Immature natural killer cell (primary cell): ENCODE measurements at regions not wholly inside any gene's neighbourhood (a gene's known extent, or its start where the extent isn't known, plus 50 kb on each side); places are given as distances from the start of the nearest gene placed in this dataset.
A peak's percentile ranks its signal among the peaks of the same experiment; 100 is the strongest.

Experiments
- DNase-seq, 3 donors: peaks; one replicate each; pipeline ENCODE4 v3.0.0; 2022; ENCODE audit warnings: mixed read lengths in 1 of 3
- H3K27ac Mint-ChIP-seq, 6 donors: one replicate each; pipeline ENCODE4 v1.8.0; 2020; ENCODE audit warnings: mixed read lengths in 6 of 6, mild to moderate bottlenecking in 5 of 6, inconsistent platforms in 4 of 6, moderate library complexity in 3 of 6
- H3K27me3 Mint-ChIP-seq, 3 donors: one replicate each; pipeline ENCODE4 v1.8.0; 2020 to 2021; ENCODE audit warnings: low read depth in 3 of 3, mild to moderate bottlenecking in 3 of 3, mixed read lengths in 3 of 3, moderate library complexity in 3 of 3, inconsistent platforms in 1 of 3
- H3K36me3 Mint-ChIP-seq, 3 donors: one replicate each; pipeline ENCODE4 v1.8.0; 2020; ENCODE audit warnings: mixed read lengths in 3 of 3, inconsistent platforms in 2 of 3, mild to moderate bottlenecking in 2 of 3
- H3K4me1 Mint-ChIP-seq, 2 donors: one replicate each; pipeline ENCODE4 v1.8.0; 2020; ENCODE audit warnings: inconsistent platforms in 2 of 2, mild to moderate bottlenecking in 2 of 2, mixed read lengths in 2 of 2, moderate library complexity in 1 of 2
- H3K4me3 Mint-ChIP-seq, 5 donors: one replicate each; pipeline ENCODE4 v1.8.0; 2020; ENCODE audit warnings: mild to moderate bottlenecking in 5 of 5, mixed read lengths in 5 of 5, inconsistent platforms in 3 of 5, moderate library complexity in 3 of 5
- H3K9me3 Mint-ChIP-seq, 6 donors: one replicate each; pipeline ENCODE4 v1.8.0; 2020; ENCODE audit warnings: mild to moderate bottlenecking in 6 of 6, mixed read lengths in 6 of 6, inconsistent platforms in 4 of 6, moderate library complexity in 3 of 6

- no peaks in the 10 kb centered on the region for H3K36me3 Mint-ChIP-seq
- H3K4me1 Mint-ChIP-seq: peaks cover 5 to 7% of the 10 kb centered on the region in 2 donors
- no peak overlapping the region for H3K4me3 Mint-ChIP-seq
- no peak for DNase-seq
- peaks cover 0 to 2% (median 2%) of the 10 kb centered on the region in 3 donors for H3K27me3 Mint-ChIP-seq
- H3K27ac Mint-ChIP-seq: no peak overlapping the region
- H3K9me3 Mint-ChIP-seq: no peaks in the 10 kb centered on the region
Measured at GRCh38 chr20:62562831-62563230, 79.5 kb upstream of the SLCO4A1 start.

GRCh38 chr20:62563561-62563960 lies 78.7 kb upstream of the SLCO4A1 start:
- no peaks in the 10 kb centered on the region for H3K9me3 Mint-ChIP-seq
- peaks cover 5 to 7% of the 10 kb centered on the region in 2 donors for H3K4me1 Mint-ChIP-seq
- no peak overlapping the region for H3K4me3 Mint-ChIP-seq
- H3K36me3 Mint-ChIP-seq: no peaks in the 10 kb centered on the region
- H3K27me3 Mint-ChIP-seq: peaks cover 0 to 2% (median 2%) of the 10 kb centered on the region in 3 donors
- no peak overlapping the region for H3K27ac Mint-ChIP-seq
- no peak for DNase-seq

DNA sequence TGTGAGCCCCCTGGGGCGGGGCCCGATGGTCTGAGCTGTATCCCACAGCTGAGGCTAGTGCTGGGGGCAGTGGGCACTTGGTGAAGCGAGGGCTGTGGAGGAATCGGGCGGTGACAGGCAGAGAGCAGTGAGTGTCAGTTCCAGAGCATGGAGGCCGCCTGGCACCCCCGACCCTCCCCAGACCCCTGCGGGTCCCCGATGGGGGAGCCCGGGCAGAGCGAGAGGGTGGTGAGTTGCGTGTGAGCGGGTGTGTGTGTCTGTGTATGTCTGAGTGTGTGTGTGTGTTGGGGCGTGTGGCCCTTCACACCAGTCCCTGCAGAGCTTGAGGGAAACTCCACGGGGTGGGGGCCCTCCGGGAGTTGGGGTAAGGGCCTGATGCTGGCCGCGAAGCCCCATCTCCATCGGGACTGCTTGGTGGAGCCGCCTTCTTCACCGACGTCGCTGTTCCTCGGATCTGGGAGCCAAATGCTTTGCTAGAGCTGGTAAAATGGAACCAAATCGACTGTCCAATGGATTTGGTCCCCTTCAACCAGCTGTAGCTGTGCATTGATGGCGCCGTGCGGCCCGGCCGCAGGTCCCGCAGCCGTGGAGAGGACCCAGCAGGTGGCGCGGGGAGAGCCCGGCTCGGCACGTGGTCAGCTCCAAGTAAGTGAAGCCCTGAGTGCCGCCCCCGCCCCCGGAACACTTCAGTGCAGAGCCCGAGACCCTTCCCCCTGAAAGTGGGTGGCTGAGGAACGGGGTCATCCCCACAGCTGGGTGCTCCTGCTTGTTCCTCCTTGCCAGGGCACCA lies 77.7 kb upstream of the SLCO4A1 start:
- DNase-seq: no peak
- peaks cover 0 to 4% (median 4%) of the 10 kb centered on the region in 3 donors for H3K27me3 Mint-ChIP-seq
- H3K27ac Mint-ChIP-seq: no peak overlapping the region

DNA sequence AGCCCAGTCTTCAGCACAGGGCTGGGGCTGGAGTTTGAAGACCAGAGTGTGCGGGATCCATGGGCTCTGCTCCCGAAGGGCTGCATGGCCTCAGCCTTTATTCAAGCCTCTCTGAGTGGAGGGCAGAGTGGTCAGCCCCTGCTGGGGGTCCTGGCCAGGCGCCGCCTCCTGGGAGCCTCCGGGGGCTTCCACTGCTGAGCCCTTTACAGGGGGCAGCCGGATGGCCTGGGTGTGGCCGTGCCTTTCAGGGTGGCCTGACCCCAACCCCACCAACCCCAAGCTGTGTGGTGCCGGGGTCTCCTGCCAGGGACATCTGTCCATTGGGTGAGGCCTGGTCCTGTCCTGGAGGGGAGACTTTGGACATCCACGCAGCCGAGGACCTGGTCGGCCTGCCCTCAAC lies 76.0 kb upstream of the SLCO4A1 start:
- Mint-ChIP-seq H3K9me3 (no peaks in the 10 kb centered on the region), H3K4me3 (no peak overlapping the region), H3K27ac (no peak overlapping the region), H3K27me3 (peaks cover 3 to 4% (median 3%) of the 10 kb centered on the region in 3 donors), H3K36me3 (no peaks in the 10 kb centered on the region), H3K4me1 (peaks cover 7 to 11% of the 10 kb centered on the region in 2 donors)
- no peak for DNase-seq

More for the DNA sequence above, 77.7 kb upstream of the SLCO4A1 start:
- Mint-ChIP-seq H3K4me3 (no peak overlapping the region), H3K9me3 (no peaks in the 10 kb centered on the region), H3K4me1 (peaks cover 5 to 7% of the 10 kb centered on the region in 2 donors), H3K36me3 (no peaks in the 10 kb centered on the region)

DNA sequence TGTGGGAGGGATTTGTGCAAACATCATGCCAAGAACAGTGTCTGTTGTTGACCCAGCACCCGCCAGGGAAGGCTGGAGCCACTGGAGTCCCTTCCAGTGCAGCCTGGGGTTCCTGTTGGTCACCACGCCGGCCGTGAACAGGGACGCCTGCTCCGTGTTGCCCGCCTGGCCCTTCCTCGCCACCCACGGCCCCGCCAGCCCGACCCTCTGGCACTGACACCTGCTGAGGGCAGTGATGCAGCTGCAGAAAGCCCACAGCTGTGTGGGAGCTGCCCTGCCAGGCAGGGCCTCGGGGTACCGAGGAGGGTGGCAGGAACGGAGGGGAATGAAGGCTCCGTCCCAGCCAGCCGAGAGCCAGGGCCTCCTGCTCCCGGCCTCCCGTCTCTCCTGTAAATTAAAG lies 75.5 kb upstream of the SLCO4A1 start:
- Mint-ChIP-seq H3K36me3 (no peaks in the 10 kb centered on the region), H3K9me3 (no peaks in the 10 kb centered on the region), H3K4me1 (peaks cover 3 to 8% of the 10 kb centered on the region in 2 donors), H3K27me3 (peaks cover 3 to 4% (median 3%) of the 10 kb centered on the region in 3 donors), H3K4me3 (no peak overlapping the region), H3K27ac (no peak overlapping the region)
- no peak for DNase-seq

- peaks cover 7 to 13% of the 10 kb centered on the region in 2 donors for H3K4me1 Mint-ChIP-seq
- H3K27ac Mint-ChIP-seq: no peak overlapping the region
- H3K9me3 Mint-ChIP-seq: no peaks in the 10 kb centered on the region
- DNase-seq: no peak
- H3K4me3 Mint-ChIP-seq: no peak overlapping the region
- H3K27me3 Mint-ChIP-seq: peaks cover 3 to 4% (median 4%) of the 10 kb centered on the region in 3 donors
- H3K36me3 Mint-ChIP-seq: no peaks in the 10 kb centered on the region
Measured at GRCh38 chr20:62567246-62568044, 74.9 kb upstream of the SLCO4A1 start.

- peaks cover 7 to 13% of the 10 kb centered on the region in 2 donors for H3K4me1 Mint-ChIP-seq
- no peak for DNase-seq
- no peak overlapping the region for H3K4me3 Mint-ChIP-seq
- H3K27ac Mint-ChIP-seq: no peak overlapping the region
- peaks cover 3 to 4% (median 4%) of the 10 kb centered on the region in 3 donors for H3K27me3 Mint-ChIP-seq
- no peaks in the 10 kb centered on the region for H3K36me3 Mint-ChIP-seq
- no peaks in the 10 kb centered on the region for H3K9me3 Mint-ChIP-seq
Measured at GRCh38 chr20:62568045-62568389, 74.3 kb upstream of the SLCO4A1 start.

DNA sequence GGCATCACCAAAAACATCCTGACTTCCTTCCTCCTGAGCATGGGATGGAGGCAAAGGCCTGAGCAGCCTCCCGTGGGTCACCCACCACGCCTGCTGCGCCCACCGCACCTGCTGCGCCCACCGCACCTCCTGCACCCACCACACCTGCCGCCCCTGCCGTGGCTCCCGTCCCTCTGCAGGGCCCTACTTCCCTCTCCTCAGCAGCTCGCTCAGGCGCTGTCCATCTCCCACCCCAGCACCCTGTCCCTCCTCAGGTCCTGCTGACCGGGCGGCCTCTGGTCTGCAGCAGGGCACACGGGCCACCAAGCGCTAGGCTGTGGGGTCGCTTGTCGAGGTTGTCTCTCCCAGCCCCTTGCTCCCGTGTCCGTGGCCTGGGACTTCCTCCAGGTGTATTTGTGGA lies 72.7 kb upstream of the SLCO4A1 start:
- Mint-ChIP-seq H3K27ac (no peak overlapping the region), H3K9me3 (no peaks in the 10 kb centered on the region), H3K27me3 (peaks cover 4 to 10% (median 5%) of the 10 kb centered on the region in 3 donors), H3K4me1 (peaks cover 9 to 13% of the 10 kb centered on the region in 2 donors), H3K36me3 (no peaks in the 10 kb centered on the region), H3K4me3 (no peak overlapping the region)
- DNase-seq: no peak

DNA sequence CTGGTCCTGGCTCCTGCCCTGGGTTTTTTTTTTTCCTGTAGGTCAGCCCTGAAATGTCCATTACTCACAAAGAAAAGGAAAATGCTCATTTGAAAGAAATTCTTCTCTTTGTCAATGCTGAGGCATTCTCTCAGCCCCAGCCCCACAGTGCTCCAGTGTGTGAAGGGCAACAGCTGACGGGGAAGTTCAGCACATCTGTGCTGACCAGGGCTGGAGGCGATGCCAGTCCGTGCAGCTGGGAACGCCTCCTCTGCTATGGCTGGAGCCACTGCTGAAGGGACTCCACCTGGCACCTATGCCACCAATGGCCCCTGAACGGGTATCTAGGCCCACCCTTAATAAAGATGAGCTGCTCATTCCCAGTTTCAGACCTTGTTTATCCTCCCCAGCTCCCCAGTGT lies 71.9 kb upstream of the SLCO4A1 start:
- Mint-ChIP-seq H3K4me3 (no peak overlapping the region), H3K27me3 (peaks cover 4 to 11% (median 5%) of the 10 kb centered on the region in 3 donors), H3K27ac (no peak overlapping the region), H3K36me3 (no peaks in the 10 kb centered on the region), H3K4me1 (peaks cover 9 to 13% of the 10 kb centered on the region in 2 donors), H3K9me3 (no peaks in the 10 kb centered on the region)
- no peak for DNase-seq

DNA sequence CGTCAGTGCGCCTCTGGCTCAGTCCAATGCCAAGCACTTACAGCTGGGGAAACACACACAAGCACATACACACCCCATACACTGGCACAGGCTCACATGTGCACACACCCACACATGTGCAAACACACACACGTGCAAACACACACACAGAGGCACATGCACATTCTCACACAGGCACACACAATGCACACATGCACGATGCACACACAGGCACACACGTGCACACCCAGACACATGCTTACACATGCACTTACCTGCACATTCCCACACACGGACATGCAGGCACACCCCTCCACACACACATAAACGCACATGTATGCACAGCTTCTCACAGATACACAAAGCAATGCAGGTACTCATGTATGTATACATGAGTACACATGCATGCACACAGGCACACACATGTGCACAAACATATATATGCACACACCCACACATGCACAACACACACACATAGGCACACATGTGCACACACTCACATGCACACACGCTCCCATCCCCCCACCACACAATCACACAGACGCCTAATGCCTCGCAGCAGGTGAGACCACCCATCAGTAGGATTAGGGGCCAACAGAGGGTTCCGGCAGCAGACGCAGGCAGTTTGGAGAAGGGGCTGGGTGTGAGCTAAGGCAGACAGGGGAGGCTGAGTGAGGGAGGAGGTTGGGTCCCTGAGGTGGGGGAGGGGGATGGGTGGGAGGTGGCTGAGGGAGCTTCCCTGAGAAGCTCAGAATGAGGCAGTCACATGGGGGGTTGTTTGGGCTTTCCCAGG lies 71.2 kb upstream of the SLCO4A1 start:
- no peaks in the 10 kb centered on the region for H3K36me3 Mint-ChIP-seq
- H3K4me1 Mint-ChIP-seq: peaks cover 9 to 13% of the 10 kb centered on the region in 2 donors
- no peaks in the 10 kb centered on the region for H3K9me3 Mint-ChIP-seq
- H3K27ac Mint-ChIP-seq: peak overlapping the region in 2 of 6 donors; percentile 3 to 37
- DNase-seq: no peak
- H3K27me3 Mint-ChIP-seq: peaks cover 4 to 13% (median 5%) of the 10 kb centered on the region in 3 donors
- no peak overlapping the region for H3K4me3 Mint-ChIP-seq

- Mint-ChIP-seq H3K4me3 (no peak overlapping the region), H3K4me1 (peaks cover 9 to 13% of the 10 kb centered on the region in 2 donors), H3K27ac (no peak overlapping the region), H3K36me3 (no peaks in the 10 kb centered on the region), H3K9me3 (no peaks in the 10 kb centered on the region), H3K27me3 (peaks cover 4 to 13% (median 5%) of the 10 kb centered on the region in 3 donors)
- peak; percentile 4 to 26 (median 15) for DNase-seq
Measured at GRCh38 chr20:62571669-62572344, 70.5 kb upstream of the SLCO4A1 start.

DNA sequence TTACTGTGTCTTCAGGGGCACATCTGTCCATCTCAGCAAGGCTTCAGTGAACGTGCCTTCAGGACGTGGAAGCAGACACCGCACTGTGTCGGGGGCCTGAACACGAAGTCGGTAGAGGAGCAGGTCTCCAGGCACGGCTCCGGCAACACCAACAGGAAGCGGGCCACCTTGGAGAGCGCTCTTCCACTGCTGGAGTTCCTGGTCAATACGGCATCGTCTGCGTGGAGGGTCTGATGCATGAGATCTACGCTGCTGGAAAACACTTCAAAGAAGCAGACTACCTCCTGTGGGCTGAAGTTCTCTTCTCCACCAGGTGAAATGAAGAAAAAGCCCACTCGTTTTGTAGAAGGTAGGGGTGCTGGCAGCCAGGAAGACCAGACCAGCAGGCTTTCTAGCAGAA lies 69.3 kb upstream of the SLCO4A1 start:
- no peak overlapping the region for H3K27ac Mint-ChIP-seq
- no peaks in the 10 kb centered on the region for H3K36me3 Mint-ChIP-seq
- H3K27me3 Mint-ChIP-seq: peaks cover 4 to 13% (median 7%) of the 10 kb centered on the region in 3 donors
- H3K4me3 Mint-ChIP-seq: no peak overlapping the region
- H3K9me3 Mint-ChIP-seq: no peaks in the 10 kb centered on the region
- peaks cover 9 to 13% of the 10 kb centered on the region in 2 donors for H3K4me1 Mint-ChIP-seq
- DNase-seq: no peak

DNA sequence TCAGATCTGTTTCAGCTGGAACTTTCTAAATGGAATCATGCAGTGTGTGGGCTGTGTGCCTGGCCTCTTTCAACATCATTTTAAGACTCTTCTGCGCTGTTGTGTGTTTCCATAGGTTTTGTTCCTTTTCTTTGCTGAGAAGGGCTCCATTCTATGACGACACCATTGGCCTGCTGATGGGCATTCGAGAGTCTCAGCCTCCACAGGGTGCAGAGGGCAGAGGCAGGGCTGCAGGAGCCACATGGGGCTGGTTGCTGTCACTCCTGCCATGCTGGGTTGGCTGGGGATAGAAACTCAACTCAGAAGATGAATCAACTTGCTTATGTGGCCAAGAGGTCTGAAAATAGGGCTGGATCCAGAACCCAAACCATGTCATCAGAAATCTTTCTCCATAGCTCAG lies 68.5 kb upstream of the SLCO4A1 start:
- Mint-ChIP-seq H3K9me3 (peaks cover 0 to 2% (median 0%) of the 10 kb centered on the region in 6 donors), H3K27ac (no peak overlapping the region), H3K36me3 (no peaks in the 10 kb centered on the region), H3K4me3 (no peak overlapping the region), H3K27me3 (peaks cover 4 to 14% (median 12%) of the 10 kb centered on the region in 3 donors), H3K4me1 (peaks cover 9 to 13% of the 10 kb centered on the region in 2 donors)
- no peak for DNase-seq
